H1 (cell line): ENCODE measurements at regions not wholly inside any gene's neighbourhood (a gene's known extent, or its start where the extent isn't known, plus 50 kb on each side); places are given as distances from the start of the nearest gene placed in this dataset.

Experiments used
- CTCF ChIA-PET: fragments of 300-600 bp; sonication (Branson Sonifier 250); formaldehyde crosslinking; loops from one replicate; lab custom pipeline; 2021; ENCODE audit not compliant: partially characterized antibody; lab: Charles Lee
- POLR2A ChIA-PET: fragments of 300-600 bp; sonication (Branson Sonifier 250); formaldehyde crosslinking; loops from one replicate; lab custom pipeline; 2021; ENCODE audit warnings: inconsistent platforms; ENCODE audit not compliant: partially characterized antibody; lab: Charles Lee
- DNase-seq, 2 experiments: peaks; one replicate each; pipeline versions ENCODE4 v3.0.0 to v3.0.0-alpha.2; 2010 to 2022; ENCODE audit warnings: low spot score in 2 of 2, low read depth in 1 of 2, mixed read lengths in 1 of 2
- FAIRE-seq: peaks from 2 replicates; lab custom pipeline; 2011; peaks lifted over from hg19 to GRCh38; lab: Jason Lieb, UNC
- H2AFZ ChIP-seq: 2 replicates; pipeline ENCODE4 v1.8.1; 2012; ENCODE audit warnings: low read length, inconsistent platforms
- H2AK5ac ChIP-seq: 2 replicates; pipeline ENCODE4 v1.6.1; 2013; ENCODE audit warnings: low read depth, low read length
- H2BK120ac ChIP-seq: replicated peaks from 2 replicates; pipeline ENCODE3; 2013; ENCODE audit warnings: low read depth, low read length, inconsistent platforms
- H2BK12ac ChIP-seq: 2 replicates; pipeline ENCODE4 v1.6.1; 2013; ENCODE audit warnings: low read depth, low read length
- H2BK15ac ChIP-seq: 2 replicates; pipeline ENCODE4 v1.6.1; 2013; ENCODE audit warnings: low read length
- H2BK20ac ChIP-seq: 2 replicates; pipeline ENCODE4 v1.6.1; 2013; ENCODE audit warnings: low read length
- H2BK5ac ChIP-seq: 2 replicates; pipeline ENCODE4 v1.6.1; 2013; ENCODE audit warnings: low read depth, low read length
- H3K14ac ChIP-seq: 2 replicates; pipeline ENCODE4 v1.6.1; 2013; ENCODE audit warnings: inconsistent platforms; ENCODE audit not compliant: insufficient read length
- H3K18ac ChIP-seq: 2 replicates; pipeline ENCODE4 v1.6.1; 2013; ENCODE audit warnings: low read length; ENCODE audit errors: extremely low read depth
- H3K23ac ChIP-seq: 2 replicates; pipeline ENCODE4 v1.6.1; 2013; ENCODE audit warnings: inconsistent platforms; ENCODE audit not compliant: insufficient read length
- H3K23me2 ChIP-seq: 2 replicates; pipeline ENCODE4 v1.6.1; 2013; ENCODE audit warnings: low read depth, low read length
- H3K27ac ChIP-seq: 2 replicates; pipeline ENCODE4 v1.6.1; 2011; ENCODE audit warnings: low read depth, low read length, inconsistent platforms
- H3K27me3 ChIP-seq, 4 experiments: replicated peaks in 1 of 4; 1 replicate in 1 of 4; 2 replicates in 3 of 4; pipeline versions ENCODE4 v1.6.1 to v1.8.1; 2011 to 2013; ENCODE audit warnings: low read length in 3 of 4, mild to moderate bottlenecking in 3 of 4, inconsistent platforms in 2 of 4, mixed read lengths in 2 of 4, moderate library complexity in 1 of 4; ENCODE audit not compliant: control insufficient read depth in 3 of 4, insufficient read depth in 3 of 4; ENCODE audit errors: extremely low read depth in 1 of 4
- H3K36me3 ChIP-seq, 4 experiments: 2 replicates each; pipeline versions ENCODE4 v1.6.1 to v1.8.1; 2011 to 2013; ENCODE audit warnings: mild to moderate bottlenecking in 4 of 4, low read length in 3 of 4, moderate library complexity in 2 of 4, control low read depth in 1 of 4, inconsistent platforms in 1 of 4; ENCODE audit not compliant: insufficient read depth in 4 of 4, control insufficient read depth in 2 of 4
- H3K4ac ChIP-seq: replicated peaks from 2 replicates; pipeline ENCODE3; 2013; ENCODE audit warnings: low read length, low read depth, mixed read lengths, inconsistent platforms; ENCODE audit not compliant: insufficient read length
- H3K4me1 ChIP-seq, 4 experiments: replicated peaks in 1 of 4; 1 replicate in 1 of 4; 2 replicates in 3 of 4; pipeline versions ENCODE4 v1.6.1 to v1.8.1; 2011 to 2013; ENCODE audit warnings: low read length in 3 of 4, inconsistent platforms in 2 of 4, mixed read lengths in 1 of 4; ENCODE audit not compliant: insufficient read depth in 4 of 4, control insufficient read depth in 3 of 4
- H3K4me2 ChIP-seq, 2 experiments: 2 replicates each; pipeline versions ENCODE4 v1.6.1 to v1.8.1; 2011 to 2013; ENCODE audit warnings: low read depth in 2 of 2, low read length in 2 of 2, control low read depth in 1 of 2, inconsistent platforms in 1 of 2, mild to moderate bottlenecking in 1 of 2; ENCODE audit not compliant: insufficient read depth in 1 of 2
- H3K4me3 ChIP-seq, 4 experiments: fragments of 200-600, 300-600 bp in 1 of 4; sonication (generic), shearing (Covaris generic), sonication (Bioruptor Twin) in 1 of 4; 2 replicates each; pipeline versions ENCODE4 v1.5.1 to v1.8.1; 2011 to 2016; ENCODE audit warnings: low read length in 4 of 4, low read depth in 3 of 4, control low read depth in 2 of 4, inconsistent platforms in 2 of 4, mild to moderate bottlenecking in 2 of 4, mixed read lengths in 1 of 4, moderate library complexity in 1 of 4; ENCODE audit not compliant: insufficient read depth in 2 of 4; ENCODE audit errors: extremely low read depth in 1 of 4
- H3K56ac ChIP-seq: replicated peaks from 2 replicates; pipeline ENCODE3; 2013; ENCODE audit warnings: low read depth, mild to moderate bottlenecking, mixed read lengths, low read length, inconsistent platforms; ENCODE audit not compliant: insufficient read length
- H3K79me1 ChIP-seq: 2 replicates; pipeline ENCODE4 v1.6.1; 2013; ENCODE audit warnings: low read depth, low read length, control low read depth
- H3K79me2 ChIP-seq, 2 experiments: 2 replicates each; pipeline versions ENCODE4 v1.6.1 to v1.8.1; 2012 to 2013; ENCODE audit warnings: low read length in 2 of 2, mild to moderate bottlenecking in 2 of 2, inconsistent platforms in 1 of 2; ENCODE audit not compliant: insufficient read depth in 2 of 2, control insufficient read depth in 1 of 2
- H3K9ac ChIP-seq, 4 experiments: replicated peaks in 1 of 4; 1 replicate in 1 of 4; 2 replicates in 3 of 4; pipeline versions ENCODE4 v1.6.1 to v1.8.1; 2011 to 2013; ENCODE audit warnings: low read depth in 3 of 4, low read length in 3 of 4, control low read depth in 2 of 4, mild to moderate bottlenecking in 2 of 4, moderate library complexity in 2 of 4, inconsistent platforms in 1 of 4; ENCODE audit errors: extremely low read depth in 1 of 4
- H3K9me3 ChIP-seq, 2 experiments: 2 replicates each; pipeline versions ENCODE4 v1.6.1 to v1.8.1; 2012 to 2013; ENCODE audit warnings: mild to moderate bottlenecking in 2 of 2, moderate library complexity in 2 of 2, control low read depth in 1 of 2, inconsistent platforms in 1 of 2, low read depth in 1 of 2, low read length in 1 of 2, mixed read lengths in 1 of 2; ENCODE audit not compliant: insufficient read depth in 2 of 2
- H4K20me1 ChIP-seq, 2 experiments: replicated peaks in 1 of 2; 2 replicates each; pipeline versions ENCODE3 to v1.8.1; 2011 to 2013; ENCODE audit warnings: inconsistent platforms in 2 of 2, low read length in 2 of 2, mild to moderate bottlenecking in 1 of 2; ENCODE audit not compliant: insufficient read depth in 2 of 2, control insufficient read depth in 1 of 2
- H4K5ac ChIP-seq: 2 replicates; pipeline ENCODE4 v1.6.1; 2013; ENCODE audit warnings: low read length, low read depth, mixed read lengths, inconsistent platforms; ENCODE audit not compliant: insufficient read length
- H4K8ac ChIP-seq: 2 replicates; pipeline ENCODE4 v1.8.0; 2013; ENCODE audit warnings: mild to moderate bottlenecking, moderate library complexity, low read length, inconsistent platforms; ENCODE audit not compliant: insufficient read depth; ENCODE audit errors: extremely low read depth
- H4K91ac ChIP-seq: replicated peaks from 2 replicates; pipeline ENCODE3; 2013; ENCODE audit warnings: low read length, mixed read lengths, inconsistent platforms; ENCODE audit not compliant: insufficient read length
- CTCF ChIP-seq, 3 experiments: IDR thresholded peaks; 1 replicate in 2 of 3; 2 replicates in 1 of 3; pipeline versions ENCODE4 v1.5.1 to v1.6.1; 2011; ENCODE audit warnings: low read length in 3 of 3, mild to moderate bottlenecking in 3 of 3, inconsistent platforms in 2 of 3, low read depth in 1 of 3, moderate library complexity in 1 of 3; ENCODE audit not compliant: insufficient read depth in 1 of 3; ENCODE audit errors: control extremely low read depth in 1 of 3
- FOSL1 ChIP-seq: IDR thresholded peaks from 2 replicates; pipeline ENCODE4 v1.6.1; 2011; ENCODE audit warnings: mild to moderate bottlenecking, low read depth, low read length, moderate library complexity; ENCODE audit not compliant: insufficient read depth
- RAD21 ChIP-seq, 2 experiments: IDR thresholded peaks in 1 of 2; conservative IDR thresholded peaks in 1 of 2; 2 replicates each; pipeline ENCODE4 v1.6.1; 2011; ENCODE audit warnings: low read depth in 2 of 2, low read length in 2 of 2, improper control_type of control experiment in 1 of 2, inconsistent platforms in 1 of 2, mild to moderate bottlenecking in 1 of 2, moderate library complexity in 1 of 2
- TEAD4 ChIP-seq: IDR thresholded peaks from 2 replicates; pipeline ENCODE4 v1.6.1; 2012; ENCODE audit warnings: low read depth, low read length, inconsistent platforms, mixed read lengths
- WGBS, 2 experiments: shearing (Covaris generic) in 1 of 2; methylation state at CpG; one replicate each; pipeline versions ENCODE4 v1.1.6 to v1.1.7; 2013 to 2015; ENCODE audit warnings: low lambda C conversion rate in 2 of 2, mixed read lengths in 2 of 2, inconsistent platforms in 1 of 2, low coverage in 1 of 2, missing lambda C conversion rate in 1 of 2; ENCODE audit not compliant: insufficient replicate concordance in 2 of 2, insufficient coverage in 1 of 2, insufficient read length in 1 of 2; ENCODE audit errors: extremely low coverage in 1 of 2, missing lambda C conversion rate in 1 of 2; 5-methylcytosine and 5-hydroxymethylcytosine counted together

GRCh38 chr17:11031787-11032186 lies 193.9 kb upstream of the PIRT start:
- no peak overlapping the region for H4K5ac ChIP-seq
- no peak overlapping the region for H4K91ac ChIP-seq
- FAIRE-seq (peak; percentile 97), DNase-seq (peak; percentile 17 to 72)
- H3K23ac ChIP-seq, result no peak overlapping the region
- H3K27ac ChIP-seq, result no peak overlapping the region
- H2AFZ ChIP-seq, result no peak overlapping the region
- WGBS, 2 experiments, result 82% methylated on average over 4 of the region's 4 CpGs; no CpG with 5 or more reads in 1 of the 2 experiments
- CTCF ChIA-PET, result interaction anchor here (0.5 to 3.3 kb wide), 23 partner anchors 9 to 1022 kb away, joined by 3 to 15 read pairs (median 4); no protein-coding TSS in a partner anchor
- POLR2A ChIA-PET, result no interaction called here
- H3K4ac ChIP-seq, result no peak overlapping the region
- H3K27me3 ChIP-seq, result no peaks in the 10 kb centered on the region
- no peak overlapping the region for H2BK15ac ChIP-seq
- no peaks in the 10 kb centered on the region for H4K20me1 ChIP-seq
- H2AK5ac ChIP-seq, result no peak overlapping the region
- H3K79me1 ChIP-seq, result no peaks in the 10 kb centered on the region
- peaks cover 0 to 6% (median 0%) of the 10 kb centered on the region in 4 experiments; a peak in 1 of 7 replicates for H3K4me1 ChIP-seq
- H2BK5ac ChIP-seq, result no peak overlapping the region
- H3K4me2 ChIP-seq, result no peak overlapping the region
- no peak overlapping the region for H3K18ac ChIP-seq
- H3K79me2 ChIP-seq, result no peaks in the 10 kb centered on the region
- no peaks in the 10 kb centered on the region for H3K23me2 ChIP-seq
- H3K9ac ChIP-seq, result no peak overlapping the region
- H3K9me3 ChIP-seq, result peaks cover 0 to 2% of the 10 kb centered on the region in 2 experiments; a peak in 1 of 4 replicates
- H3K56ac ChIP-seq, result no peak overlapping the region
- H2BK12ac ChIP-seq, result no peak overlapping the region
- no peaks in the 10 kb centered on the region for H3K36me3 ChIP-seq
- H2BK20ac ChIP-seq, result no peak overlapping the region
- H3K4me3 ChIP-seq, result no peak overlapping the region
- H2BK120ac ChIP-seq, result no peak overlapping the region
- no peak overlapping the region for H3K14ac ChIP-seq
- TF ChIP-seq FOSL1, result no peak
- TF ChIP-seq RAD21 (IDR thresholded peaks at IDR 0.05 in 1 of 2, conservative IDR thresholded peaks at IDR 0.05 in 1 of 2; ENCODE audit: low read depth in 2 of 2, low read length in 2 of 2), result peak; percentile 64 to 73
- TF ChIP-seq TEAD4, result peak; percentile 72; the same call in 1 of the 2 replicates
- TF ChIP-seq CTCF (IDR thresholded peaks at IDR 0.05; ENCODE audit: control extremely low read depth in 1 of 3, insufficient read depth in 1 of 3, low read depth in 1 of 3, low read length in 3 of 3), result peak; percentile 58 to 94 (median 81)
- no peak overlapping the region for H4K8ac ChIP-seq
